ENCODE measurements at regions not wholly inside any gene's neighbourhood (a gene's known extent, or its start where the extent isn't known, plus 50 kb on each side); places are given as distances from the start of the nearest gene placed in this dataset.

DNA sequence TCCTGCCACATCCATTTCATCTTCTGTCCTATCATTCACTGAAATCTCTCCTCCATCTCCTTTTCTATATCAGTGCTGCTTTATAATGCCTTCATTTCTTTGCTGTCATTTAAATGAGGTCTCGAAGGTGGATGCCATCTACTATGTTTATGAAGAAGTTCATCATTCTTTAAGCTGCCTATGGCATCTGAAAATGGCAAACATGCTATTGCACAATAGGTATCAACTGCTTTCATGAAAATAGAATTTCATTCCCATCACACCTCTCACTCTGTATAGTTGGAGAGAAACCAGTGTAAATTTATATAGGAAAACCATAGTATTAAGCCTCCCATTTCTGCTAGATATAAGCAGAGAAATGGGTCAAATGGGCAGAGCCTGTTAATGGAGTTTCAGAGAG lies 100.2 kb downstream of the FGF9 start:
- H3K4me3 ChIP-seq (replicated peaks in 1 of 2; ENCODE audit: low read depth in 2 of 2, low read length in 2 of 2): no peak overlapping the region
- TF ChIP-seq, protein P1, sequence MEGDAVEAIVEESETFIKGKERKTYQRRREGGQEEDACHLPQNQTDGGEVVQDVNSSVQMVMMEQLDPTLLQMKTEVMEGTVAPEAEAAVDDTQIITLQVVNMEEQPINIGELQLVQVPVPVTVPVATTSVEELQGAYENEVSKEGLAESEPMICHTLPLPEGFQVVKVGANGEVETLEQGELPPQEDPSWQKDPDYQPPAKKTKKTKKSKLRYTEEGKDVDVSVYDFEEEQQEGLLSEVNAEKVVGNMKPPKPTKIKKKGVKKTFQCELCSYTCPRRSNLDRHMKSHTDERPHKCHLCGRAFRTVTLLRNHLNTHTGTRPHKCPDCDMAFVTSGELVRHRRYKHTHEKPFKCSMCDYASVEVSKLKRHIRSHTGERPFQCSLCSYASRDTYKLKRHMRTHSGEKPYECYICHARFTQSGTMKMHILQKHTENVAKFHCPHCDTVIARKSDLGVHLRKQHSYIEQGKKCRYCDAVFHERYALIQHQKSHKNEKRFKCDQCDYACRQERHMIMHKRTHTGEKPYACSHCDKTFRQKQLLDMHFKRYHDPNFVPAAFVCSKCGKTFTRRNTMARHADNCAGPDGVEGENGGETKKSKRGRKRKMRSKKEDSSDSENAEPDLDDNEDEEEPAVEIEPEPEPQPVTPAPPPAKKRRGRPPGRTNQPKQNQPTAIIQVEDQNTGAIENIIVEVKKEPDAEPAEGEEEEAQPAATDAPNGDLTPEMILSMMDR (IDR thresholded peaks at IDR 0.05; ENCODE audit: low read depth, low read length): no peak
- no peak for DNase-seq (ENCODE audit: low read depth in 2 of 2)

DNA sequence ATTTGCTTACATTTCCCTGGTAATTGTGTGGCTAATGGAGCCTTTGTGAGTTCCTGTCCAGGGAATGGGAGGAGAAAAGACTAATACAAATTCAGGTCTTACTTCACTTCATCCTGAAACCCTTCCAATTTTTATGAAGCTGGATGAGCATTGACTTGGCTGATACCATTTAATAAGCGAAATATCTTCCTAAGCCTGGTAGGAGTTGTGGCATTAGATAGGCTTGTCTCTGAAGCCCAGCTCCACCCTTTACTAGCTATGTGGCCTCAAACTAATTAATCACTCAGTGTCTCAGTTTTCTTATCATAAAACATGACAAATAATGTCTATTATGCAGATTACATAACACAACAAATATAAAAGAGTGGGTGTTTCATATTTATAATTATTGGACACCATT lies 106.3 kb downstream of the FGF9 start:
- H3K4me3 ChIP-seq (replicated peaks in 1 of 2; ENCODE audit: low read depth in 2 of 2, low read length in 2 of 2): no peak overlapping the region
- no peak for DNase-seq (ENCODE audit: low read depth in 2 of 2)
- TF ChIP-seq, protein P1 (IDR thresholded peaks at IDR 0.05; ENCODE audit: low read depth, low read length): no peak

DNA sequence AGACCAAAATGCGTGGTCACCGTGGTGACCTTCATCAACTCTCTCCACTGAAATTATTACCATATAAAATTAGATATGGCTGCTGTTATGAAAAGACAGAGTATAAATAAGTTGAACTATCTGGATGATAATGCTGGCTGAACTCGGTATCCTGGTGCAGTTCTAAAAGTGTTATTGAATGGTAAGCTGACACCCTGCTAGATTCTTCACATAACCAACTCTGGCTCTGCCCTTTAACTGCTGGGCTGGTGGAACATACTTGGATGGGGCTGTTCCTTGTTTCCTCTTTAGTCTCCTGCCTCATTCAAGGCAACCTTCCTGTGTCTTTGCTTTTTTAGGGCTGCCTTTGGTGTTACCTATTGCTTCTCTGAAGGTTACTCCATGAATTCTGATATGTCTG lies 106.9 kb downstream of the FGF9 start:
- no peak overlapping the region for H3K4me3 ChIP-seq (replicated peaks in 1 of 2; ENCODE audit: low read depth in 2 of 2, low read length in 2 of 2)
- no peak for DNase-seq (ENCODE audit: low read depth in 2 of 2)
- TF ChIP-seq, protein P1 (IDR thresholded peaks at IDR 0.05; ENCODE audit: low read depth, low read length): no peak

DNA sequence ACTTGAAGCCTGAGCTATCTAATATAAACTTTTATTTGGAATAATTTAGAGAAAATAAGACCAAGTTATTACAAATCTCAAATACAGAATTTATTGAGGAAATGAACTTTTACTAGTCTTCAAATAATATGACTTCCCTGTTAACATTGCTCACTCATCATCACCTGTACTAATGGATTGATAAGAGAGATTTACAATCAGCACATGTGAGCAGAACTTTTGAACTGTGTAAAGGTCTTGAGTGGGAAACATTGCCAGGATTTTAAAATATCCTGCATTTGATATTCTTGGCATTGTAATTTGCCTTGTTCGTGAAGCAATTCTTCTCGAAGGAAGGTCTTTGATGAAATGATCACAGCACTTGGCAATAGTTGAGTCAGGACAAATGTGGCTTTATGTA lies 111.9 kb downstream of the FGF9 start:
- no peak for DNase-seq (ENCODE audit: low read depth in 2 of 2)
- TF ChIP-seq, protein P1 (IDR thresholded peaks at IDR 0.05; ENCODE audit: low read depth, low read length): no peak
- H3K4me3 ChIP-seq (replicated peaks in 1 of 2; ENCODE audit: low read depth in 2 of 2, low read length in 2 of 2): no peak overlapping the region

DNA sequence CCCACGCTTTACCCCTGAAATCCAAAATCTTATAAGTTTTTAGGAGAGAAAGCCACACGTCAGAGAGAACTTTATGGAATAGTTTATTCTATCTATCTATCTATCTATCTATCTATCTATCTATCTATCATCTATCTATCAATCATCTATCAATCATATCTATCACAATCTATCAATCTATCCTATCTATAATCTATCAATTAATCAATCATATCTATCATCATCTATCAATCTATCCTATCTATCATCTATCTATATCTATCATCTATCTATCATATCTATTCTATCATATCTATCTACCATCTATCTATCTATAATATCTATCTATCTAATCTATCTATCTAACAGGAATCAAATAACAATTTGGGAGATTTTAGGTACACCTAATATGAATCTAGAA lies 115.1 kb downstream of the FGF9 start:
- TF ChIP-seq, protein P1 (IDR thresholded peaks at IDR 0.05; ENCODE audit: low read depth, low read length): no peak
- no peak for DNase-seq (ENCODE audit: low read depth in 2 of 2)
- H3K4me3 ChIP-seq (replicated peaks in 1 of 2; ENCODE audit: low read depth in 2 of 2, low read length in 2 of 2): no peak overlapping the region

DNA sequence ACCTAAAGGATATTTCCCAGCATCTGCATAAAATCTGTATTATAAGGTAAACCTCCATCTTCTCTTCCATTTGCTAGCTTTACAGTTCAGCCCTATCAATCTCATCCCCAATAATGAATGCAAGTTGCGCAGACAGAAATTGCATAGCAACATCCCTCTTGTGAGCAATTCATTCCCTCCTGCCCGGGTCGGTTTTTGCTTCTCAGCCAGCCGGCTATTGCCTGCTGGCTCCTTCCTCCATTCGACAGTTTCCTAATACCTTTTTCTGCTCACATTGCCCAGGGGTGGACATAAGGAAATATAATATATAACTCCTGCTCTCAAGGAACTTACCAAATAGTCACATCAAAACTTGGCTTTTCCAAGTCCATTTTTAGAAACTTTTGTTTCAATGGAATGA lies 125.2 kb downstream of the FGF9 start:
- H3K4me3 ChIP-seq (replicated peaks in 1 of 2; ENCODE audit: low read depth in 2 of 2, low read length in 2 of 2): no peak overlapping the region
- no peak for DNase-seq (ENCODE audit: low read depth in 2 of 2)
- TF ChIP-seq, protein P1 (IDR thresholded peaks at IDR 0.05; ENCODE audit: low read depth, low read length): no peak

DNA sequence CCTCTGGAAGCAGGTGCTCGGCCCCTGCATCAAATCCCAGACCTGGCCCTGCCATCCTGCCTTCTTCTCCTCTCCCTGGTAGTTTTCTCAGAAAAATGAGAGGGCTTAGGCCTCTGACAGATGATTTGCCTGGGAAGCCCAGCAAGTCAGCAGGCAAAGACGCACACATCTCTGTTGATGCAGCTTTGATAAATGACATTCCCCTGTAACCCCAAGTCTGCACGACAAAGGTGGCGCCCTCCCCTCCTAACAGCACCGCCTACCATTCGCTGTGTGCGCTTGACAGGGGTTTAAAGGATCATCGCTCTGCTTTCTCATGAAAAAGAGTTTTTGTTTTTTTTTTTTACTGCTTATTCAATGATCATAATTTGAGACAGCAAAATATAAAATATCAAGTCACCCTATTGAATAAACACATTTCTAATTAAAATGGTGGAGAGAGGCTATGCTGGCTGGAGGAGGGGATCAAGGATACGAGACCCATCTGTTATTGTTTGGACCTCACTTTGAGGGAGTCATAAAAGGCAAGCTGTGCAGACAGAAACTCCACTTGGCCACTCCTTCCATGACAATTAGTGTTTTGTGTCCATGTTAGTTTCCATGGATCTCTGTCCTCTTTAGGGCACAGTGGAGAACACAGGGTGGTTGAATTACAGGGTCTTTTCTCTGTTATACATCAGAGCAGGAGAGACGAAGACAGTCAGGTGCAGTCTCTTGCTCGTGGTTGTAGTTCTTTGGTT lies 126.1 kb downstream of the FGF9 start:
- TF ChIP-seq, protein P1 (IDR thresholded peaks at IDR 0.05; ENCODE audit: low read depth, low read length): no peak
- no peak for DNase-seq (ENCODE audit: low read depth in 2 of 2)
- no peak overlapping the region for H3K4me3 ChIP-seq (replicated peaks in 1 of 2; ENCODE audit: low read depth in 2 of 2, low read length in 2 of 2)
